ENCODE measurements at regions not wholly inside any gene's neighbourhood (a gene's known extent, or its start where the extent isn't known, plus 50 kb on each side); places are given as distances from the start of the nearest gene placed in this dataset.
A peak's percentile ranks its signal among the peaks of the same experiment; 100 is the strongest.

GRCh38 chr6:101226677-101227135 lies 166.8 kb upstream of the GRIK2 start:
- DNase-seq: peak; percentile 58 to 74

GRCh38 chr6:101230866-101231265 lies 162.6 kb upstream of the GRIK2 start:
- no peak for DNase-seq

GRCh38 chr6:101231606-101232235 lies 161.8 kb upstream of the GRIK2 start:
- no peak for DNase-seq

- no peak for DNase-seq
Observed at GRCh38 chr6:101232961-101233360, 160.5 kb upstream of the GRIK2 start.

GRCh38 chr6:101236709-101237108 lies 156.8 kb upstream of the GRIK2 start:
- no peak for DNase-seq

- DNase-seq: no peak
Observed at GRCh38 chr6:101241442-101241841, 152.1 kb upstream of the GRIK2 start.

- no peak for DNase-seq
Observed at GRCh38 chr6:101249470-101249869, 144.0 kb upstream of the GRIK2 start.

- no peak for DNase-seq
Observed at GRCh38 chr6:101257163-101257562, 136.3 kb upstream of the GRIK2 start.

- DNase-seq: no peak
Observed at GRCh38 chr6:101259505-101259904, 134.0 kb upstream of the GRIK2 start.

GRCh38 chr6:101263596-101263995 lies 129.9 kb upstream of the GRIK2 start:
- no peak for DNase-seq

GRCh38 chr6:101266063-101266462 lies 127.4 kb upstream of the GRIK2 start:
- no peak for DNase-seq

GRCh38 chr6:101268541-101268940 lies 125.0 kb upstream of the GRIK2 start:
- no peak for DNase-seq

GRCh38 chr6:101275251-101275650 lies 118.3 kb upstream of the GRIK2 start:
- DNase-seq: no peak

GRCh38 chr6:101276066-101276465 lies 117.4 kb upstream of the GRIK2 start:
- no peak for DNase-seq

- DNase-seq: no peak
Observed at GRCh38 chr6:101279410-101279809, 114.1 kb upstream of the GRIK2 start.

GRCh38 chr6:101281266-101281665 lies 112.2 kb upstream of the GRIK2 start:
- peak in 1 of 2 experiments; percentile 46 for DNase-seq

GRCh38 chr6:101284131-101284530 lies 109.4 kb upstream of the GRIK2 start:
- DNase-seq: no peak

- DNase-seq: peak in 1 of 2 experiments; percentile 74
Observed at GRCh38 chr6:101286146-101286545, 107.4 kb upstream of the GRIK2 start.

- DNase-seq: no peak
Observed at GRCh38 chr6:101290346-101290745, 103.2 kb upstream of the GRIK2 start.

- no peak for DNase-seq
Observed at GRCh38 chr6:101294051-101294638, 99.4 kb upstream of the GRIK2 start.

GRCh38 chr6:101294676-101295075 lies 98.8 kb upstream of the GRIK2 start:
- no peak for DNase-seq

GRCh38 chr6:101296169-101296960 lies 97.1 kb upstream of the GRIK2 start:
- no peak for DNase-seq

- no peak for DNase-seq
Observed at GRCh38 chr6:101302593-101302992, 90.9 kb upstream of the GRIK2 start.

GRCh38 chr6:101303495-101303894 lies 90.0 kb upstream of the GRIK2 start:
- no peak for DNase-seq
